Activated T-helper 9 cell treated with anti-CD3 and anti-CD28 coated beads, Interleukin-2, amount 50 U/mL, for 16 hours (primary cell): ENCODE measurements at regions not wholly inside any gene's neighbourhood (a gene's known extent, or its start where the extent isn't known, plus 50 kb on each side); places are given as distances from the start of the nearest gene placed in this dataset.

Experiments used
- DNase-seq: peaks from one replicate; pipeline ENCODE4 v3.0.0-alpha.2; 2020; ENCODE audit warnings: low read depth

GRCh38 chr13:106129993-106130392 lies 405.5 kb downstream of the EFNB2 start:
- DNase-seq, result no peak

GRCh38 chr13:106129273-106129672 lies 406.2 kb downstream of the EFNB2 start:
- DNase-seq, result no peak

GRCh38 chr13:106122234-106122633 lies 413.2 kb downstream of the EFNB2 start:
- DNase-seq, result no peak

GRCh38 chr13:106121173-106121754 lies 414.2 kb downstream of the EFNB2 start:
- DNase-seq, result no peak

GRCh38 chr13:106118996-106119395 lies 416.5 kb downstream of the EFNB2 start:
- DNase-seq, result no peak

- DNase-seq, result no peak
These were observed 417.4 kb downstream of the EFNB2 start for GRCh38 chr13:106118050-106118449.

GRCh38 chr13:106117640-106118039 lies 417.8 kb downstream of the EFNB2 start:
- no peak for DNase-seq

GRCh38 chr13:106117035-106117434 lies 418.4 kb downstream of the EFNB2 start:
- DNase-seq, result no peak

- DNase-seq, result no peak
These were observed 420.4 kb downstream of the EFNB2 start for GRCh38 chr13:106115081-106115480.

GRCh38 chr13:106113796-106114195 lies 421.7 kb downstream of the EFNB2 start:
- no peak for DNase-seq

GRCh38 chr13:106112191-106112590 lies 423.3 kb downstream of the EFNB2 start:
- no peak for DNase-seq

GRCh38 chr13:106110241-106110855 lies 425.1 kb downstream of the EFNB2 start:
- no peak for DNase-seq

GRCh38 chr13:106109391-106109791 lies 426.1 kb downstream of the EFNB2 start:
- DNase-seq, result no peak

- DNase-seq, result no peak
These were observed 427.1 kb downstream of the EFNB2 start for GRCh38 chr13:106108346-106108745.

GRCh38 chr13:106107061-106107460 lies 428.4 kb downstream of the EFNB2 start:
- no peak for DNase-seq

- no peak for DNase-seq
These were observed 430.3 kb downstream of the EFNB2 start for GRCh38 chr13:106105153-106105552.

- DNase-seq, result no peak
These were observed 431.1 kb downstream of the EFNB2 start for GRCh38 chr13:106104281-106104901.

GRCh38 chr13:106103779-106104178 lies 431.7 kb downstream of the EFNB2 start:
- DNase-seq, result no peak

- no peak for DNase-seq
These were observed 432.7 kb downstream of the EFNB2 start for GRCh38 chr13:106102786-106103185.

GRCh38 chr13:106101201-106101600 lies 434.3 kb downstream of the EFNB2 start:
- DNase-seq, result no peak

GRCh38 chr13:106100171-106100919 lies 435.1 kb downstream of the EFNB2 start:
- DNase-seq, result no peak

- DNase-seq, result no peak
These were observed 435.7 kb downstream of the EFNB2 start for GRCh38 chr13:106099765-106100164.

GRCh38 chr13:106098778-106099177 lies 436.7 kb downstream of the EFNB2 start:
- no peak for DNase-seq
